GM12874 (cell line): ENCODE measurements at regions not wholly inside any gene's neighbourhood (a gene's known extent, or its start where the extent isn't known, plus 50 kb on each side); places are given as distances from the start of the nearest gene placed in this dataset.

Source experiments
- CTCF ChIP-seq: IDR thresholded peaks from 2 replicates; pipeline ENCODE4 v1.5.1; 2011; ENCODE audit warnings: low read depth, mild to moderate bottlenecking, control low read depth, low read length, moderate library complexity; ENCODE audit not compliant: insufficient read depth

DNA sequence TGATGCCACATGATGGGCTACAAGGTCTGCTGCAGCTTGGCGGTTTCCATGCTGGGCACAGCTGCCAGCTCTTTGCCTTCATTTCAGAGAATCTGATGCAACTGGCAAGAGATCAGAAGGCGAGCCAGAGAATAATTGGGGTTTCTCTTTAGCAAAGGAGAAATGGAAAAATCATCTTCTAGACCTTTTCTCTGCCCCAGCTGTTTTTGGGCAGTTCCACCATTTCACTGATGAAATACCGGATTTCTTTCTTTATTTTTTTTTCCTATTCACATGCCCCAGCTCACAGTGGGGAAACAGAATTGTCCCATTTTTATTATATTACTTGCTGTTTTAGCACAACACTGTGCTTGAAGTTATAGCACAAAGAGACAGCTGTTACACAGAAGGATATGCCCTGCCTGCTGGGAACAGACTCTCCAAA is 439.3 kb upstream of the GOT2 start:
- no peak for TF ChIP-seq CTCF

- no peak for TF ChIP-seq CTCF
These were observed 436.1 kb upstream of the GOT2 start for GRCh38 chr16:59170099-59170712.

GRCh38 chr16:59169168-59169567 is 435.1 kb upstream of the GOT2 start:
- TF ChIP-seq CTCF, result no peak

DNA sequence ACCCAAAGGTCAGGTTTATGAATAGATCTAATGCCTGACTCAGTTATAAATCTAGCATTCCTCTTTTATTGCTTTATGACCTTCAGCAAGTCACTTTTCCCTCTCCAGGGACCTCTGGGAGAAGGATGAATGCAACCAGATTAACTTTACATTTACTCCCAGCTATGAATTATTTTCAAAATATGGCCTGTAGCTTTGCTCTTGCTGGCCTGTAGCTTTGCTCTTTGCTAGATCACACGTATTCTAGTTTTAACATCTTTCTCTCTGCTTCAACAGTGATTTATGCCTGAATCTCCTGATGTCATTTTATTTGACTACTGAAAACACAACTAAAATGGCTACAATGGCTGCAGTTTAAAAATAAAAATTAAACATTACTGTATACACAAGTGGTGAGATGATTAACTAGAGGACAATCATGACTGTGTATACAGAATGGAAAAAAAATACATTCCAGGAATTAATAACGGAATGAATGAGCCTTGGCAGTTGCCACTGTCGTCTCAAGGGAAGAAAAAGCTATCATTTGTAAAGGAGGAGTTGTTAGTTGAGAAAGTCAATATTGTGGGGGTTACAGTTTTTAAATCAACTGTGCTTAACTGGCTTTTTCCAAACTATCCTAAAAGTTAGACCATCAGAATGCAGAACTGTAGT is 434.5 kb upstream of the GOT2 start:
- no peak for TF ChIP-seq CTCF

DNA sequence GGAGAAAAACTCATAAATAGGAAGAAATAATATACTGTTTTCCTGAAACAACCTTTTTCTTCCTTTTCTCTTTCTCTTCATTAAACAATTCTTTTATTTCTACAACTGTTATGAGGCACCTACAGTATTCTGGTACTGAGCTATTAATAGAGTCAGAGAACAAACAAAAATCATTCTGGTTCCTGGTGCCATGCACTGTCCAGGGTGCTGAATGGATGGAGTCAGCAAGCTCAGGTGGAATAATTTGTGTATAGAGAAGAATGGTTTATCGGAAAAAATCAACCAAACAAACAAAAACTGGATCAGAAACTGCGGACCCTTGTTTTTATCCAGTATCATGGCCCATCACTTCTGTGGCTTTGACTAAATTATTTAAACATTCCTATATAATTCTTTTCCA is 430.3 kb upstream of the GOT2 start:
- TF ChIP-seq CTCF, result no peak

GRCh38 chr16:59163371-59164055 is 429.4 kb upstream of the GOT2 start:
- TF ChIP-seq CTCF, result no peak

- no peak for TF ChIP-seq CTCF
These were observed 427.6 kb upstream of the GOT2 start for GRCh38 chr16:59161679-59162078.
